Ovary (tissue), 7 donors: ENCODE measurements at regions not wholly inside any gene's neighbourhood (a gene's known extent, or its start where the extent isn't known, plus 50 kb on each side); places are given as distances from the start of the nearest gene placed in this dataset.

Experiments used
- DNase-seq, 5 donors: peaks; one replicate each; pipeline ENCODE4 v3.0.0-alpha.2; 2019 to 2020
- H3K27ac ChIP-seq, 2 donors: fragments of 200-600 bp; one replicate each; pipeline versions ENCODE4 v1.5.1 to v1.8.0; 2019 to 2022
- H3K27me3 ChIP-seq: fragments of 200-600 bp; one replicate; pipeline ENCODE4 v1.8.0; 2022
- H3K36me3 ChIP-seq: fragments of 200-600 bp; sonication (generic); one replicate; pipeline ENCODE4 v1.5.1; 2019
- H3K4me1 ChIP-seq: one replicate; pipeline ENCODE4 v1.8.1; 2013; ENCODE audit warnings: mild to moderate bottlenecking, moderate library complexity; ENCODE audit not compliant: insufficient read depth
- H3K4me3 ChIP-seq: fragments of 200-600 bp; sonication (generic); one replicate; pipeline ENCODE4 v1.5.1; 2017
- H3K9me3 ChIP-seq, 2 donors: fragments of 200-600 bp in 1 of 2; sonication (generic) in 1 of 2; one replicate each; pipeline versions ENCODE4 v1.5.1 to v1.8.1; 2013 to 2019; ENCODE audit warnings: mild to moderate bottlenecking in 1 of 2, moderate library complexity in 1 of 2
- EP300 ChIP-seq: sonication (generic); formaldehyde crosslinking; IDR thresholded peaks from one replicate; pipeline ENCODE4 v1.6.1; 2017; ENCODE audit warnings: antibody characterized with exemption
- POLR2A ChIP-seq: fragments of 450-650 bp; IDR thresholded peaks from one replicate; pipeline ENCODE4 v1.6.1; 2017; ENCODE audit warnings: antibody characterized with exemption, mild to moderate bottlenecking, moderate library complexity
- WGBS, 3 donors: extraction: QIAGEN DNeasy Blood & Tissue Kit in 1 of 3; methylation state at CpG; one replicate each; pipeline versions ENCODE4 v1.1.5 to v1.1.7; 2013 to 2017; 5-methylcytosine and 5-hydroxymethylcytosine counted together
- intact Hi-C, 4 donors: fragments of 100-400 bp; cut with DNase I; formaldehyde crosslinking; loops; one replicate each; pipeline versions ENCODE4 v1.11.0 to v1.15.1; 2022 to 2023
- TF ChIP-seq, protein P1 (sequence below), 3 donors: fragments of 450-650 bp in 2 of 3; fragments of 200-600 bp in 1 of 3; IDR thresholded peaks; one replicate each; pipeline versions ENCODE4 v1.5.1 to v1.8.0; 2016 to 2022; ENCODE audit warnings: antibody characterized with exemption in 3 of 3, mild to moderate bottlenecking in 1 of 3
- donor health status: DM: no; HTN: no; CAD: no; lungs with moderate emphysema.
- donor health status: DM: no; HTN: no; CAD: no.
- donor health status: Bipolar disorder and iron deficiency.
- donor health status: DM: no; HTN: no; CAD: no.
- donor health status: DM: yes; HTN: yes; CAD: no.

DNA sequence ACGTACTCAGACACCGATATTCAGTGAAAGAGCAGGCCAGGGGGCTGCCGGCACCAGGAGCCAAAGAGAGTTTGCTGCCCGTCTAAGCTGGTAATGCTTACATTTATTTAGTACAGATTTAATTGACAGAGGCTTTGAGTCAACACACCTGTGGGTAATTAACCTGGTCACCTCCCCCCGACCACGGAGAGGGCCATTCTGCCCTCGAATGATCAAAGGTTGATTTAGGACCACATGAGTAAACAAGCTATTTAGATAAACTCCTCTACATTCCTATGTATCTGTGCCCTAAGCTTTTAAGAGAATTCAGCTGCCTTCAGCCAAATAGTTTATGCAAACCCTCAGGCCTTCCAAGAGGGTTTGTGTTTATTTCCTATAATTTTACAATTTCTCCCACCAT, 164.8 kb downstream of the IPMK start:
- H3K36me3 ChIP-seq: no peaks in the 10 kb centered on the region
- no peaks in the 10 kb centered on the region for H3K4me1 ChIP-seq
- intact Hi-C loops: no loop called here
- H3K9me3 ChIP-seq: no peaks in the 10 kb centered on the region
- no peak for DNase-seq
- TF ChIP-seq, protein P1, sequence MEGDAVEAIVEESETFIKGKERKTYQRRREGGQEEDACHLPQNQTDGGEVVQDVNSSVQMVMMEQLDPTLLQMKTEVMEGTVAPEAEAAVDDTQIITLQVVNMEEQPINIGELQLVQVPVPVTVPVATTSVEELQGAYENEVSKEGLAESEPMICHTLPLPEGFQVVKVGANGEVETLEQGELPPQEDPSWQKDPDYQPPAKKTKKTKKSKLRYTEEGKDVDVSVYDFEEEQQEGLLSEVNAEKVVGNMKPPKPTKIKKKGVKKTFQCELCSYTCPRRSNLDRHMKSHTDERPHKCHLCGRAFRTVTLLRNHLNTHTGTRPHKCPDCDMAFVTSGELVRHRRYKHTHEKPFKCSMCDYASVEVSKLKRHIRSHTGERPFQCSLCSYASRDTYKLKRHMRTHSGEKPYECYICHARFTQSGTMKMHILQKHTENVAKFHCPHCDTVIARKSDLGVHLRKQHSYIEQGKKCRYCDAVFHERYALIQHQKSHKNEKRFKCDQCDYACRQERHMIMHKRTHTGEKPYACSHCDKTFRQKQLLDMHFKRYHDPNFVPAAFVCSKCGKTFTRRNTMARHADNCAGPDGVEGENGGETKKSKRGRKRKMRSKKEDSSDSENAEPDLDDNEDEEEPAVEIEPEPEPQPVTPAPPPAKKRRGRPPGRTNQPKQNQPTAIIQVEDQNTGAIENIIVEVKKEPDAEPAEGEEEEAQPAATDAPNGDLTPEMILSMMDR (IDR thresholded peaks at IDR 0.05): no peak
- TF ChIP-seq EP300 (no peak), POLR2A (no peak)
- H3K27ac ChIP-seq: no peak overlapping the region
- H3K4me3 ChIP-seq: no peak overlapping the region
- 36 to 50% (median 42%) methylated on average over 7 of the region's 7 CpGs for WGBS, 3 donors
- H3K27me3 ChIP-seq: no peaks in the 10 kb centered on the region

GRCh38 chr10:58101682-58102081, 166.0 kb downstream of the IPMK start:
- H3K4me1 ChIP-seq: no peaks in the 10 kb centered on the region
- H3K9me3 ChIP-seq: no peaks in the 10 kb centered on the region
- H3K36me3 ChIP-seq: no peaks in the 10 kb centered on the region
- H3K4me3 ChIP-seq: no peak overlapping the region
- H3K27me3 ChIP-seq: no peaks in the 10 kb centered on the region
- 84 to 88% (median 84%) methylated on average over 1 of the region's 1 CpG for WGBS, 3 donors
- TF ChIP-seq EP300 (no peak), POLR2A (no peak)
- TF ChIP-seq, protein P1 (IDR thresholded peaks at IDR 0.05): no peak
- no peak for DNase-seq
- intact Hi-C loops: no loop called here
- no peak overlapping the region for H3K27ac ChIP-seq

GRCh38 chr10:58094985-58095718, 172.5 kb downstream of the IPMK start:
- intact Hi-C loops: no loop called here
- DNase-seq: no peak
- Histone ChIP-seq H3K4me3 (no peak overlapping the region), H3K9me3 (no peaks in the 10 kb centered on the region), H3K27me3 (no peaks in the 10 kb centered on the region), H3K4me1 (no peaks in the 10 kb centered on the region), H3K27ac (no peak overlapping the region), H3K36me3 (no peaks in the 10 kb centered on the region)
- WGBS, 3 donors: 56 to 63% (median 62%) methylated on average over 8 of the region's 8 CpGs
- TF ChIP-seq POLR2A (no peak), EP300 (no peak)
- TF ChIP-seq, protein P1 (IDR thresholded peaks at IDR 0.05): no peak

DNA sequence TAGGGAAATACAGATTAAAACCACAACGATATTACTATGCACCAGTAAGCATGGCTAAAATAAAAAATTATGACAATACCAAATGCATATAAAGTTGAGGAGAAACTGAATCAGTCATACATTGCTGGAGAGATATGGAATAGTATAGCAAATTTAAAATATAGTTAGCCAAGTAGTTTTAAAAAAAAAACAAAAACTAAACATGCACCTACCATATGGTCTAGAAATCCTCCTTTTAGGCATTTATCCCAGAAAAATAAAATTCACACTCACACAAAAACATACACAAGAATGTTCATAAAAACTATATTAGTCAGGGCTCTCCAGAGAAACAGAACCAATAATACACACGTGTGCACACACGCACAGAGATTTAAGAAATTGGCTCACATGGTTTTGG, 175.8 kb downstream of the IPMK start:
- WGBS, 3 donors: 73 to 88% (median 83%) methylated on average over 3 of the region's 3 CpGs
- intact Hi-C loops: no loop called here

More for the DNA sequence above, 175.8 kb downstream of the IPMK start:
- TF ChIP-seq POLR2A (no peak), EP300 (no peak)
- TF ChIP-seq, protein P1 (IDR thresholded peaks at IDR 0.05): no peak
- no peaks in the 10 kb centered on the region for H3K9me3 ChIP-seq
- no peaks in the 10 kb centered on the region for H3K36me3 ChIP-seq
- no peak overlapping the region for H3K27ac ChIP-seq
- H3K4me1 ChIP-seq: no peaks in the 10 kb centered on the region
- H3K27me3 ChIP-seq: no peaks in the 10 kb centered on the region
- no peak overlapping the region for H3K4me3 ChIP-seq
- DNase-seq: no peak
